Muscle layer of colon (tissue), 2 donors: ENCODE measurements at regions not wholly inside any gene's neighbourhood (a gene's known extent, or its start where the extent isn't known, plus 50 kb on each side); places are given as distances from the start of the nearest gene placed in this dataset.

Experiments
- H3K27ac ChIP-seq: one replicate; pipeline ENCODE4 v1.7.0; 2013; ENCODE audit warnings: low read depth, mild to moderate bottlenecking, low read length, moderate library complexity
- H3K27me3 ChIP-seq, 2 donors: one replicate each; pipeline ENCODE4 v1.7.0; 2013; ENCODE audit warnings: low read length in 2 of 2, mild to moderate bottlenecking in 2 of 2; ENCODE audit not compliant: insufficient read depth in 2 of 2, control insufficient read depth in 1 of 2
- H3K36me3 ChIP-seq: one replicate; pipeline ENCODE4 v1.7.0; 2013; ENCODE audit warnings: mild to moderate bottlenecking, low read length; ENCODE audit not compliant: insufficient read depth
- H3K4me1 ChIP-seq: one replicate; pipeline ENCODE4 v1.7.0; 2013; ENCODE audit warnings: mild to moderate bottlenecking, low read length; ENCODE audit not compliant: insufficient read depth
- H3K4me3 ChIP-seq, 2 donors: one replicate each; pipeline ENCODE4 v1.7.0; 2013; ENCODE audit warnings: low read length in 2 of 2, low read depth in 1 of 2, mild to moderate bottlenecking in 1 of 2, moderate library complexity in 1 of 2
- H3K9ac ChIP-seq: one replicate; pipeline ENCODE4 v1.7.0; 2013; ENCODE audit warnings: low read length
- H3K9me3 ChIP-seq: one replicate; pipeline ENCODE4 v1.7.0; 2013; ENCODE audit warnings: mild to moderate bottlenecking, low read length
- donor health status: abdominal sarcoma.
- donor health status: Adenocarcinoma of cecum.

GRCh38 chr16:86388976-86389375 lies 121.4 kb upstream of the FOXF1 start:
- Histone ChIP-seq H3K9me3 (no peaks in the 10 kb centered on the region), H3K4me3 (no peak overlapping the region), H3K27ac (no peak overlapping the region), H3K36me3 (no peaks in the 10 kb centered on the region), H3K4me1 (no peaks in the 10 kb centered on the region), H3K27me3 (no peaks in the 10 kb centered on the region), H3K9ac (no peak overlapping the region)

GRCh38 chr16:86389566-86390328 lies 120.6 kb upstream of the FOXF1 start:
- H3K27ac ChIP-seq: no peak overlapping the region
- H3K27me3 ChIP-seq: no peaks in the 10 kb centered on the region
- H3K4me1 ChIP-seq: no peaks in the 10 kb centered on the region
- no peaks in the 10 kb centered on the region for H3K36me3 ChIP-seq
- H3K4me3 ChIP-seq: no peak overlapping the region
- no peak overlapping the region for H3K9ac ChIP-seq
- no peaks in the 10 kb centered on the region for H3K9me3 ChIP-seq

GRCh38 chr16:86390335-86390734 lies 120.0 kb upstream of the FOXF1 start:
- H3K27ac ChIP-seq: no peak overlapping the region
- no peaks in the 10 kb centered on the region for H3K36me3 ChIP-seq
- H3K27me3 ChIP-seq: no peaks in the 10 kb centered on the region
- peaks cover 2% of the 10 kb centered on the region for H3K4me1 ChIP-seq
- no peaks in the 10 kb centered on the region for H3K9me3 ChIP-seq
- H3K9ac ChIP-seq: no peak overlapping the region
- H3K4me3 ChIP-seq: no peak overlapping the region

- Histone ChIP-seq H3K27me3 (no peaks in the 10 kb centered on the region), H3K36me3 (no peaks in the 10 kb centered on the region), H3K9me3 (no peaks in the 10 kb centered on the region), H3K4me1 (peaks cover 11% of the 10 kb centered on the region), H3K9ac (no peak overlapping the region), H3K27ac (no peak overlapping the region), H3K4me3 (no peak overlapping the region)
Observed at GRCh38 chr16:86391486-86391885, 118.8 kb upstream of the FOXF1 start.

- Histone ChIP-seq H3K9ac (no peak overlapping the region), H3K36me3 (no peaks in the 10 kb centered on the region), H3K9me3 (no peaks in the 10 kb centered on the region), H3K27ac (no peak overlapping the region), H3K4me3 (no peak overlapping the region), H3K27me3 (no peaks in the 10 kb centered on the region), H3K4me1 (peaks cover 16% of the 10 kb centered on the region)
Observed at GRCh38 chr16:86391984-86392383, 118.3 kb upstream of the FOXF1 start.

GRCh38 chr16:86392436-86393152 lies 117.7 kb upstream of the FOXF1 start:
- H3K4me1 ChIP-seq: peaks cover 20% of the 10 kb centered on the region
- no peaks in the 10 kb centered on the region for H3K27me3 ChIP-seq
- H3K9ac ChIP-seq: no peak overlapping the region
- H3K9me3 ChIP-seq: no peaks in the 10 kb centered on the region
- no peak overlapping the region for H3K27ac ChIP-seq
- H3K36me3 ChIP-seq: no peaks in the 10 kb centered on the region
- no peak overlapping the region for H3K4me3 ChIP-seq

- H3K27ac ChIP-seq: no peak overlapping the region
- no peaks in the 10 kb centered on the region for H3K36me3 ChIP-seq
- H3K27me3 ChIP-seq: no peaks in the 10 kb centered on the region
- H3K9me3 ChIP-seq: no peaks in the 10 kb centered on the region
- H3K4me3 ChIP-seq: no peak overlapping the region
- H3K9ac ChIP-seq: no peak overlapping the region
- peaks cover 20% of the 10 kb centered on the region for H3K4me1 ChIP-seq
Observed at GRCh38 chr16:86393907-86394626, 116.3 kb upstream of the FOXF1 start.

GRCh38 chr16:86395477-86395876 lies 114.8 kb upstream of the FOXF1 start:
- no peaks in the 10 kb centered on the region for H3K36me3 ChIP-seq
- H3K27ac ChIP-seq: peak overlapping the region; percentile 85
- no peaks in the 10 kb centered on the region for H3K9me3 ChIP-seq
- no peak overlapping the region for H3K4me3 ChIP-seq
- peaks cover 20% of the 10 kb centered on the region for H3K4me1 ChIP-seq
- H3K27me3 ChIP-seq: no peaks in the 10 kb centered on the region
- H3K9ac ChIP-seq: peak overlapping the region; percentile 50

- Histone ChIP-seq H3K36me3 (no peaks in the 10 kb centered on the region), H3K27ac (peak overlapping the region; percentile 85), H3K27me3 (no peaks in the 10 kb centered on the region), H3K4me1 (peaks cover 20% of the 10 kb centered on the region), H3K4me3 (peak overlapping the region in 1 of 2 donors; percentile 25), H3K9ac (peak overlapping the region; percentile 50), H3K9me3 (no peaks in the 10 kb centered on the region)
Observed at GRCh38 chr16:86396422-86396821, 113.9 kb upstream of the FOXF1 start.

GRCh38 chr16:86396901-86397311 lies 113.4 kb upstream of the FOXF1 start:
- Histone ChIP-seq H3K9me3 (no peaks in the 10 kb centered on the region), H3K9ac (peak overlapping the region; percentile 50), H3K36me3 (no peaks in the 10 kb centered on the region), H3K4me3 (peak overlapping the region in 1 of 2 donors; percentile 25), H3K27ac (peak overlapping the region; percentile 85), H3K27me3 (no peaks in the 10 kb centered on the region), H3K4me1 (peaks cover 20% of the 10 kb centered on the region)

- H3K36me3 ChIP-seq: no peaks in the 10 kb centered on the region
- H3K9me3 ChIP-seq: no peaks in the 10 kb centered on the region
- no peak overlapping the region for H3K4me3 ChIP-seq
- no peaks in the 10 kb centered on the region for H3K27me3 ChIP-seq
- no peak overlapping the region for H3K9ac ChIP-seq
- peaks cover 20% of the 10 kb centered on the region for H3K4me1 ChIP-seq
- H3K27ac ChIP-seq: no peak overlapping the region
Observed at GRCh38 chr16:86398201-86398600, 112.1 kb upstream of the FOXF1 start.
